T-cell (primary cell): ENCODE measurements at regions not wholly inside any gene's neighbourhood (a gene's known extent, or its start where the extent isn't known, plus 50 kb on each side); places are given as distances from the start of the nearest gene placed in this dataset.

Source experiments
- ATAC-seq, 4 experiments: fragments of 200-7000 bp in 3 of 4; fragments of 150-1000 bp in 1 of 4; cut with Tn5 transposase; replicated peaks in 1 of 4; 1 replicate in 3 of 4; 2 replicates in 1 of 4; pipeline ENCODE4 v1.10.0; 2021; ENCODE audit warnings: moderate library complexity in 3 of 4, mild to moderate bottlenecking in 2 of 4, moderate number of reproducible peaks in 1 of 4
- CTCF ChIA-PET, 2 donors: fragments of 300-600 bp; sonication (Branson Sonifier 250); formaldehyde crosslinking; loops; one replicate each; lab custom pipeline; 2022; ENCODE audit warnings: antibody characterized with exemption in 2 of 2; lab: Charles Lee
- POLR2A ChIA-PET, 2 donors: fragments of 300-600 bp; sonication (Branson Sonifier 250); formaldehyde crosslinking; loops; one replicate each; lab custom pipeline; 2022; ENCODE audit warnings: antibody characterized with exemption in 2 of 2; lab: Charles Lee
- DNase-seq, 35 experiments: peaks; one replicate each; pipeline versions ENCODE4 v3.0.0 to v3.0.0-alpha.2; 2013 to 2023
- H3K27ac ChIP-seq: one replicate; pipeline ENCODE4 v1.5.1; 2013; ENCODE audit warnings: low read length
- H3K27me3 ChIP-seq, 2 experiments: replicated peaks in 1 of 2; 1 replicate in 1 of 2; 2 replicates in 1 of 2; pipeline versions ENCODE4 v1.6.1 to v1.7.0; 2013; ENCODE audit warnings: low read length in 1 of 2, mixed read lengths in 1 of 2; ENCODE audit not compliant: control insufficient read depth in 2 of 2, insufficient read depth in 2 of 2; ENCODE audit errors: extremely low read depth in 1 of 2
- H3K36me3 ChIP-seq, 2 donors: 1 replicate in 1 of 2; 2 replicates in 1 of 2; pipeline versions ENCODE4 v1.6.1 to v1.7.0; 2013; ENCODE audit warnings: low read length in 1 of 2; ENCODE audit not compliant: control insufficient read depth in 2 of 2, insufficient read depth in 1 of 2; ENCODE audit errors: extremely low read depth in 1 of 2
- H3K4me1 ChIP-seq, 2 experiments: 1 replicate in 1 of 2; 2 replicates in 1 of 2; pipeline versions ENCODE4 v1.6.1 to v1.7.0; 2013; ENCODE audit warnings: low read length in 2 of 2, mixed read lengths in 1 of 2; ENCODE audit not compliant: insufficient read depth in 2 of 2, control insufficient read depth in 1 of 2; ENCODE audit errors: extremely low read depth in 1 of 2
- H3K4me3 ChIP-seq, 2 donors: 1 replicate in 1 of 2; 2 replicates in 1 of 2; pipeline versions ENCODE4 v1.5.1 to v1.7.0; 2013; ENCODE audit warnings: mild to moderate bottlenecking in 2 of 2, low read length in 1 of 2, moderate library complexity in 1 of 2; ENCODE audit not compliant: control insufficient read depth in 1 of 2; ENCODE audit errors: extremely low read depth in 1 of 2
- H3K9me3 ChIP-seq: 2 replicates; pipeline ENCODE4 v1.7.0; 2013
- H3K27ac Mint-ChIP-seq, 2 donors: one replicate each; pipeline ENCODE4 v1.8.0; 2020 to 2021; ENCODE audit warnings: mild to moderate bottlenecking in 2 of 2, mixed read lengths in 2 of 2
- H3K27me3 Mint-ChIP-seq, 2 donors: one replicate each; pipeline ENCODE4 v1.8.0; 2021 to 2022; ENCODE audit warnings: mixed read lengths in 2 of 2
- H3K36me3 Mint-ChIP-seq: one replicate; pipeline ENCODE4 v1.8.0; 2021; ENCODE audit warnings: mixed read lengths
- H3K4me1 Mint-ChIP-seq, 3 donors: one replicate each; pipeline ENCODE4 v1.8.0; 2020 to 2022; ENCODE audit warnings: mixed read lengths in 3 of 3, mild to moderate bottlenecking in 1 of 3
- H3K4me3 Mint-ChIP-seq, 3 donors: one replicate each; pipeline ENCODE4 v1.8.0; 2020 to 2022; ENCODE audit warnings: mild to moderate bottlenecking in 3 of 3, mixed read lengths in 3 of 3, moderate library complexity in 3 of 3
- H3K9me3 Mint-ChIP-seq, 3 donors: one replicate each; pipeline ENCODE4 v1.8.0; 2020 to 2022; ENCODE audit warnings: mixed read lengths in 3 of 3
- WGBS: methylation state at CpG from one replicate; pipeline ENCODE4 v1.1.5; 2013; ENCODE audit warnings: missing lambda C conversion rate; ENCODE audit not compliant: insufficient coverage; 5-methylcytosine and 5-hydroxymethylcytosine counted together

DNA sequence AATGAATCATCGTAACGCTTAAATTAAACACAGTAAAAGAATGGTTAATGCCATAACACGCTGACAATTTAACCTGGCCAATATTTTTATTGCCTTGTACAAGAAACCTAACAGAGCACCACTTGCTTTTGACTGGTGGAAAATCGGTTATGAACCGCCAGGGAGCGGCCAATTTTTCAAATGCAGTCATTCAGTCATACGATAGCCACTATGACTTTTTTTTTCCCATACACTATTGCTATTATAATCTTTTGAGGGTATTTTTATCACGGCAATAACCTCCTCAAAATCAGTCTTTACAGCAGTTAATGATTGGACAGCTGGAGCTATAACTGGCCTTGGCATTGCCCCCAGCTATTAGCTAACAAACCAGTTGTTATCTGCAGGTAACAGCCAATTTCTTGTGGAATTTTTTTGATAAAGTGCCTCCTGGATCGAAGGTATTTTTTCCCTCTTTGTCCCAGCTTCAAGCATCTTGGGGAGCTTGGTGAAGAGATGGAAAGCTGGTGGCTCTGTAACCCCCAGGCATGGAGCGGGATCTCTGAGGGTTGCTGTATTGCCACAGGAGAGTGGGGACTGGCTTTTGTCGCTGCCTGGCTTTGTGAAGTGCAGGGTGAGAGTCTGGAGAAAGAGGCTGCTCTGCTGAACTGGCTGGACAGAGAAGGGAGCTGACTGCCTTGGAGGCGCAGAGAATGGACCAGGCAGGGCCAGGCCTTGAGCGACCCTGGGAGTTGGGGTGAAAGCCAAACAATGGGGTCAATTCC lies 198.4 kb upstream of the ZNF536 start:
- H3K4me3 Mint-ChIP-seq = no peak overlapping the region
- DNase-seq = no peak
- no peak for ATAC-seq
- H3K36me3 Mint-ChIP-seq = no peaks in the 10 kb centered on the region
- H3K9me3 Mint-ChIP-seq = peaks cover 0 to 3% (median 0%) of the 10 kb centered on the region in 3 donors
- H3K27me3 Mint-ChIP-seq = peaks cover 5 to 10% of the 10 kb centered on the region in 2 donors
- Histone ChIP-seq H3K27me3 (peaks cover 0 to 14% of the 10 kb centered on the region in 2 experiments), H3K27ac (no peak overlapping the region), H3K36me3 (no peaks in the 10 kb centered on the region), H3K4me3 (no peak overlapping the region), H3K4me1 (no peaks in the 10 kb centered on the region), H3K9me3 (no peaks in the 10 kb centered on the region)
- ChIA-PET CTCF (no interaction called here), POLR2A (no interaction called here)
- WGBS = 91% methylated on average over 8 of the region's 13 CpGs
- no peaks in the 10 kb centered on the region for H3K4me1 Mint-ChIP-seq
- no peak overlapping the region for H3K27ac Mint-ChIP-seq

DNA sequence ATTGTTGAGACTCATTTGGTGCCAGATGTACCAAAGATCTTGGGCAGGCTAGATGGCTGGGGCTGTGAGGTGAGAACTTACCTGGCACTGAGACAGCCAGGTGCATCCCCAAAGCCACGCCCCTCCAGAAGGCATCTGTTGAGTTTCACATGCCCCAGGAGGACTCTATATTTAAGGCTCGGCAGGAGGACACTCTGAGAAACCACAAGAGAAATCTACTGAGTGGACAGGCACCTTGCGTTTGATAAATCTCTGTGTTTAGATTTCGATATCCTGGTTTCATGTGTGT lies 197.9 kb upstream of the ZNF536 start:
- no peaks in the 10 kb centered on the region for H3K4me1 Mint-ChIP-seq
- H3K27ac Mint-ChIP-seq = no peak overlapping the region
- H3K4me1 ChIP-seq = no peaks in the 10 kb centered on the region
- POLR2A ChIA-PET = no interaction called here
- no peaks in the 10 kb centered on the region for H3K36me3 ChIP-seq
- no peaks in the 10 kb centered on the region for H3K9me3 ChIP-seq
- WGBS = 73% methylated on average over 3 of the region's 4 CpGs
- no peaks in the 10 kb centered on the region for H3K36me3 Mint-ChIP-seq
- CTCF ChIA-PET = no interaction called here
- peaks cover 5 to 10% of the 10 kb centered on the region in 2 donors for H3K27me3 Mint-ChIP-seq
- no peak for DNase-seq
- H3K9me3 Mint-ChIP-seq = peaks cover 0 to 4% (median 2%) of the 10 kb centered on the region in 3 donors
- no peak overlapping the region for H3K27ac ChIP-seq
- peaks cover 0 to 14% of the 10 kb centered on the region in 2 experiments for H3K27me3 ChIP-seq
- no peak overlapping the region for H3K4me3 ChIP-seq
- no peak overlapping the region for H3K4me3 Mint-ChIP-seq
- ATAC-seq = no peak

DNA sequence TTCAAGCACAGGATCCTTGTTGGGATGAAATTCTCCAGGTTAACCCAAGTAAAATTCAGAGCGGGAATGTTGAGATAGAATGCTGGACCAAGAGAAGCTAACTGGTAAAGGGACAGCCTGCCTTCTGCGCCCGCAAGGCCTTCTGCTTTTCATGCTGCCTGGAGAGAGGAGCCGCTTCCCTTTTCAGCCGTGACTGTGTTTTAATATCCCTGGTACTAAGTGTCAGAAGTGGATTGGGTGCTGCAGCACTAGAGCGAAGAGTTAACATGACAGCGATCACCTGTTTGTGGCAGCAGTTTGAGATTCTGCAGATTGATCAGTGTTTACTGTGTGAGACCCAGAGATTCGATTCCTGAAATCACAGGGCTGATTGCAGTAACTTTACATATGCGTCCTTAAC lies 197.4 kb upstream of the ZNF536 start:
- H3K27ac Mint-ChIP-seq = no peak overlapping the region
- H3K4me1 ChIP-seq = no peaks in the 10 kb centered on the region
- H3K4me1 Mint-ChIP-seq = no peaks in the 10 kb centered on the region
- peaks cover 4 to 9% (median 6%) of the 10 kb centered on the region in 3 donors for H3K9me3 Mint-ChIP-seq
- ATAC-seq (no peak), DNase-seq (no peak)
- no peaks in the 10 kb centered on the region for H3K36me3 ChIP-seq
- CTCF ChIA-PET = no interaction called here
- H3K4me3 ChIP-seq = no peak overlapping the region
- 95% methylated on average over 5 of the region's 9 CpGs for WGBS
- POLR2A ChIA-PET = no interaction called here
- H3K9me3 ChIP-seq = no peaks in the 10 kb centered on the region
- no peaks in the 10 kb centered on the region for H3K36me3 Mint-ChIP-seq
- H3K27ac ChIP-seq = no peak overlapping the region
- H3K4me3 Mint-ChIP-seq = no peak overlapping the region
- H3K27me3 Mint-ChIP-seq = peaks cover 5 to 12% of the 10 kb centered on the region in 2 donors
- peaks cover 0 to 14% of the 10 kb centered on the region in 2 experiments for H3K27me3 ChIP-seq

DNA sequence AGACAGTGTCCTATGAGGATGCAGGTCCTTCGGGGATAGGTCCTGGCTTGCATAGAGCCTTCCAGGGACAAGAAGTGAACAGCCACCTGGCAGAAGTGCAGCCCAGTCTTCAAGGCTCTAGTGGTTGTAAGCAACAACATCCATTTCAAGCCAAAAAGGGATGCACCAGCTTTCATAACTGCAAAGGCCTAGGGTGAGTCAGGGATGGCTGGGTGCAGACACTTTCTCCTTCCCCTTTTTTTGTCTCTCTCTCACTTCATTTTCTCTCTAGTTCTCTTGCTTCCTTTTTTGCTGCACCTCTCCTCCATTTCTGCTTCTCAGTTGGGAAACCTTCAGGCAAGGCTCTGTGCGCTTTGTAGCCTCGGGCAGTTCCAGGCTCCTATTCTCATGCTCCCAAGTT lies 196.2 kb upstream of the ZNF536 start:
- Histone ChIP-seq H3K27ac (no peak overlapping the region), H3K4me1 (no peaks in the 10 kb centered on the region), H3K36me3 (no peaks in the 10 kb centered on the region), H3K4me3 (no peak overlapping the region), H3K9me3 (no peaks in the 10 kb centered on the region), H3K27me3 (peaks cover 0 to 14% of the 10 kb centered on the region in 2 experiments)
- H3K36me3 Mint-ChIP-seq = no peaks in the 10 kb centered on the region
- peaks cover 5 to 12% of the 10 kb centered on the region in 2 donors for H3K27me3 Mint-ChIP-seq
- ATAC-seq (no peak), DNase-seq (no peak)
- peaks cover 10 to 16% (median 13%) of the 10 kb centered on the region in 3 donors for H3K9me3 Mint-ChIP-seq
- no peak overlapping the region for H3K27ac Mint-ChIP-seq
- whole genome bisulfite sequencing = 84% methylated on average over 3 of the region's 3 CpGs
- ChIA-PET CTCF (no interaction called here), POLR2A (no interaction called here)
- H3K4me1 Mint-ChIP-seq = no peaks in the 10 kb centered on the region
- H3K4me3 Mint-ChIP-seq = no peak overlapping the region

DNA sequence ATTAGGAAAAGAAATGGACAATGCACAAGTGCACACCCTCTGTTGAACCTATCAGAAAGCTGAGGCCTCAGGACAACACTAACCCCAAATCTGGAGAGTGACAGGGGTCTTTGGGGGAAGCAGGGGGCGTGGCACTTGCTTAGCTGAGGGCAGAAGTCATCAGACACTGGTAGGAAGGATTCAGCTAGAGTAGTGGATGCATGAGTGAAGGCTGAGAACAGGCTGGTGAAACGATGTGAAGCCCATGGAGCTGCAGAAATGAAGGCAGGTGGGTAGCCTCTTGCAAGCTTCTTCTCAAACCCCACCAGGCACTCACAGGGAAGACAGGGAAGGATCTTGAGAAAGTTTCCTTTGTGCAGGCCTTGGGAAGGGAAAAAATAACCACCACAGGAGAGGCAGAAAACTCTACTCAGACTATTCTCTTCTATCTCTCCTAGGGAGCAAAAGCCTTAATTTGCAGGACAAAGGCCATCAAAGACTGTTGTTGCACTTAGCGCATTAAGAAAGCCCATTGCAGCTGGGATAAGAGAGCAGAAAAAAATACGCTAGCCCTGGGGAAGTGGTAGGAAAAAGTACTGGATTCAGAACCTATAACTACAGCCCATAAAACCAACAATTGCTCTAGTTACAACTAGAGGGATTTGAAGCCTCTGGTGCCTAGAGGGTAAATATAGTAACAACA lies 193.3 kb upstream of the ZNF536 start:
- peaks cover 5 to 12% of the 10 kb centered on the region in 2 donors for H3K27me3 Mint-ChIP-seq
- H3K27me3 ChIP-seq = peaks cover 0 to 2% of the 10 kb centered on the region in 2 experiments
- DNase-seq (no peak), ATAC-seq (no peak)
- no peaks in the 10 kb centered on the region for H3K36me3 Mint-ChIP-seq
- no peak overlapping the region for H3K4me3 Mint-ChIP-seq
- H3K4me1 ChIP-seq = no peaks in the 10 kb centered on the region
- H3K9me3 Mint-ChIP-seq = peaks cover 17 to 41% (median 20%) of the 10 kb centered on the region in 3 donors
- POLR2A ChIA-PET = interaction anchor here in 1 of 2 donors (0.6 kb wide), 1 partner anchor 34 kb away, joined by 8 read pairs; no protein-coding TSS in a partner anchor
- H3K36me3 ChIP-seq = no peaks in the 10 kb centered on the region
- no peaks in the 10 kb centered on the region for H3K9me3 ChIP-seq
- no peak overlapping the region for H3K27ac Mint-ChIP-seq
- 0% methylated on average over 1 of the region's 4 CpGs for WGBS
- H3K4me3 ChIP-seq = no peak overlapping the region
- H3K27ac ChIP-seq = no peak overlapping the region
- H3K4me1 Mint-ChIP-seq = no peaks in the 10 kb centered on the region
- CTCF ChIA-PET = no interaction called here

DNA sequence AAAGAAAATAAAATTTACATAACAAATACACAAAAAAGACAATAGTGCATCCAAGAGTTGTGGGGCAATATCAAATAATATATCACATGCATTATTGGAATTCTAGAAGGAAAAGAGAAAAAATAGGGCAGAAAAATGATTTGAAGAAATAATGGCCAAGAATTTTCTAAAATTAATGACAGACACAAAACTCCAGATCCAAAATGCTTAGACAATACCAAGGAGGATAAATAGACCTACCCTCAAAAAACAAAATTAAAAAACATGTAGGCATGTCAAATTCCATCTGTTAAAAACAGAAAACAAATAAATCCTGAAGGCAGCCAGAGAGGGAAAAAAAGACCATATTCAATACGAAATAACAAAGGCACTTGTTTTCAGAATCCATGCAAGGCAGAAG lies 191.5 kb upstream of the ZNF536 start:
- H3K27ac Mint-ChIP-seq = no peak overlapping the region
- ChIA-PET CTCF (no interaction called here), POLR2A (no interaction called here)
- ATAC-seq = no peak
- Histone ChIP-seq H3K36me3 (no peaks in the 10 kb centered on the region), H3K9me3 (no peaks in the 10 kb centered on the region), H3K27me3 (peaks cover 0 to 2% of the 10 kb centered on the region in 2 experiments), H3K4me1 (no peaks in the 10 kb centered on the region), H3K27ac (no peak overlapping the region), H3K4me3 (no peak overlapping the region)
- no peak for DNase-seq
- peaks cover 5 to 12% of the 10 kb centered on the region in 2 donors for H3K27me3 Mint-ChIP-seq
- H3K4me1 Mint-ChIP-seq = no peaks in the 10 kb centered on the region
- peaks cover 22 to 46% (median 25%) of the 10 kb centered on the region in 3 donors for H3K9me3 Mint-ChIP-seq
- H3K36me3 Mint-ChIP-seq = no peaks in the 10 kb centered on the region
- no CpG with 5 or more reads among the region's 1 CpG for WGBS
- no peak overlapping the region for H3K4me3 Mint-ChIP-seq
